Neural crest cell (in vitro differentiated cells): ENCODE measurements at regions not wholly inside any gene's neighbourhood (a gene's known extent, or its start where the extent isn't known, plus 50 kb on each side); places are given as distances from the start of the nearest gene placed in this dataset.

ENCODE experiments used
- DNase-seq: peaks from one replicate; pipeline ENCODE4 v3.0.0; 2021; ENCODE audit warnings: low read depth, mixed read lengths, low spot score
- H3K27ac Mint-ChIP-seq: one replicate; pipeline ENCODE4 v1.8.0; 2021; ENCODE audit warnings: mild to moderate bottlenecking, mixed read lengths; ENCODE audit not compliant: unreplicated experiment
- H3K27me3 Mint-ChIP-seq: 2 replicates; pipeline ENCODE4 v1.8.0; 2021; ENCODE audit warnings: low read depth, mild to moderate bottlenecking, mixed read lengths
- H3K36me3 Mint-ChIP-seq: 2 replicates; pipeline ENCODE4 v1.8.0; 2021; ENCODE audit warnings: low read depth, mild to moderate bottlenecking, mixed read lengths
- H3K4me1 Mint-ChIP-seq: 2 replicates; pipeline ENCODE4 v1.8.0; 2021; ENCODE audit warnings: mixed read lengths
- H3K4me3 Mint-ChIP-seq: one replicate; pipeline ENCODE4 v1.8.0; 2021; ENCODE audit warnings: mild to moderate bottlenecking, mixed read lengths
- H3K9me3 Mint-ChIP-seq: 2 replicates; pipeline ENCODE4 v1.8.0; 2021; ENCODE audit warnings: mixed read lengths
- CTCF ChIP-seq: fragments of 200-600 bp; sonication (generic); conservative IDR thresholded peaks from 2 replicates; pipeline ENCODE4 v1.5.0; 2021; ENCODE audit warnings: antibody characterized with exemption, mild to moderate bottlenecking

DNA sequence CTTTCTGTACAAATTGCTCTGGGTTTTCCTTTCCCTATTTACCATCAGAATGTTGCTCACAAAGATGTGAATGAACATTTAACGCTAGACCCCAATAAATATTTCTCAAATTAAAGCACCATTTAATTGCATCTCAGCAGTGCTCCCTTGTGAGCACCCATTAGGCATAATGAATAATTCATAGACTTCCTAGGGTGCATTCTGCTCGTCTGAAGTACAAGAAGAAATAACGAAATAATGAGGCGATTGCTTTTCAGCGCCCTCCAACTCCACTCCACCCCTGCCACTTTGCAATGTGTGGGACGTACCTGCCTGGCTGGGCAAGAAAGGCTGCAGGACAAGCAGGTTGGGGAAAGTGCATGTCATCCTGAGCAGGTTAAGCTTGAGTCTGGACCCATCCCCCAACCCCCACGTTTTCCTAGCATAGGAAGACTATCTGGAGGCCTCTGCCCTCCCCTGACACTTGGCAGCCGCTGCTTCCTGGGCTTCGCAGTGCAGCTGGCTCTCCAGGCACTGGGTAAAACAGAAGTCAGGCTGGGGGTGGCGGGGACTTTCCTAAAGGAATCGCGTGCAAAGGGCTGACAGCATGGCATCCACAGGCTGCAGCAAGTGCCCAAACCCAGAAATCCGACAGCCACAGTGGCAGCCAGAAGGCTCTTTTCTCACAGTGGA lies 253.7 kb downstream of the DUSP6 start:
- peaks cover 43% of the 10 kb centered on the region for H3K4me1 Mint-ChIP-seq
- H3K27me3 Mint-ChIP-seq = no peaks in the 10 kb centered on the region
- no peak overlapping the region for H3K4me3 Mint-ChIP-seq
- peak overlapping the region; percentile 63 for H3K27ac Mint-ChIP-seq
- no peak for TF ChIP-seq CTCF
- peak; percentile 5 for DNase-seq
- no peaks in the 10 kb centered on the region for H3K9me3 Mint-ChIP-seq
- H3K36me3 Mint-ChIP-seq = no peaks in the 10 kb centered on the region

GRCh38 chr12:89092297-89092696 lies 260.0 kb downstream of the DUSP6 start:
- H3K27me3 Mint-ChIP-seq = no peaks in the 10 kb centered on the region
- H3K36me3 Mint-ChIP-seq = peaks cover 8% of the 10 kb centered on the region
- peaks cover 17% of the 10 kb centered on the region for H3K9me3 Mint-ChIP-seq
- peaks cover 10% of the 10 kb centered on the region for H3K4me1 Mint-ChIP-seq
- no peak for TF ChIP-seq CTCF
- H3K4me3 Mint-ChIP-seq = no peak overlapping the region
- no peak overlapping the region for H3K27ac Mint-ChIP-seq
- DNase-seq = no peak

GRCh38 chr12:89091293-89091841 lies 260.9 kb downstream of the DUSP6 start:
- DNase-seq = no peak
- Mint-ChIP-seq H3K4me3 (no peak overlapping the region), H3K4me1 (peaks cover 11% of the 10 kb centered on the region), H3K36me3 (peaks cover 8% of the 10 kb centered on the region), H3K27me3 (no peaks in the 10 kb centered on the region), H3K27ac (no peak overlapping the region), H3K9me3 (peaks cover 17% of the 10 kb centered on the region)
- TF ChIP-seq CTCF = no peak

DNA sequence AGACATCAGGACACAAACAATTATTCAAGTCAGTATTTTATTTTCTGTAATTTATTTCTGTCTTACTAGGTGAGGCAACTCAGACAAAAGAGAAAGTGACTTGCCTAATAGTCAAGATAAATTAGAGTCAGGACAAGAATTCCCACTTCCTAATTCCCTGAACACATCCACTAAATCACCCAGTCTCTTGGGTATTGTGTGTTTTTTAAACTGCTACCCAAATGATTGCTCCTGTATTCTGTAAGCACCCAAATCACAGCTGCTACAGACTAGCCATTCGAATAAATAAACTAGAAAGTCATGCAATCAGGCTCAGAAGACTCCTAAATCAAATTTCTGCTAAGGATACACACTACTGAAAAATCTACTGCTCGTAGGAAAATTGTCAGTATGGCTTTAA lies 263.0 kb downstream of the DUSP6 start:
- no peak for TF ChIP-seq CTCF
- Mint-ChIP-seq H3K9me3 (peaks cover 19% of the 10 kb centered on the region), H3K27me3 (no peaks in the 10 kb centered on the region), H3K4me1 (peaks cover 15% of the 10 kb centered on the region), H3K27ac (no peak overlapping the region), H3K4me3 (no peak overlapping the region), H3K36me3 (peaks cover 8% of the 10 kb centered on the region)
- no peak for DNase-seq

- peaks cover 15% of the 10 kb centered on the region for H3K4me1 Mint-ChIP-seq
- H3K27ac Mint-ChIP-seq = no peak overlapping the region
- TF ChIP-seq CTCF = no peak
- no peak overlapping the region for H3K4me3 Mint-ChIP-seq
- H3K27me3 Mint-ChIP-seq = no peaks in the 10 kb centered on the region
- H3K9me3 Mint-ChIP-seq = peaks cover 18% of the 10 kb centered on the region
- DNase-seq = no peak
- peaks cover 8% of the 10 kb centered on the region for H3K36me3 Mint-ChIP-seq
Observed at GRCh38 chr12:89087876-89088275, 264.4 kb downstream of the DUSP6 start.
